ENCODE measurements at regions not wholly inside any gene's neighbourhood (a gene's known extent, or its start where the extent isn't known, plus 50 kb on each side); places are given as distances from the start of the nearest gene placed in this dataset.

- FAIRE-seq, result no peak
- Histone ChIP-seq H3K4me1 (ENCODE audit: control insufficient read depth, extremely low read depth, insufficient read depth, low read length) (no peaks in the 10 kb centered on the region), H3K27me3 (ENCODE audit: control insufficient read depth in 2 of 2, insufficient read depth in 2 of 2, low read length in 2 of 2) (peaks cover 0 to 1% of the 10 kb centered on the region in 2 experiments), H3K4me2 (ENCODE audit: insufficient read depth, low read length) (no peak overlapping the region), H3K9me1 (replicated peaks; ENCODE audit: control insufficient read depth, extremely low read depth, insufficient read depth, low read length) (no peaks in the 10 kb centered on the region), H4K20me1 (replicated peaks; ENCODE audit: control insufficient read depth, extremely low read depth, insufficient read depth, low read length) (no peaks in the 10 kb centered on the region), H3K27ac (ENCODE audit: insufficient read depth, low read depth, low read length) (no peak overlapping the region), H3K36me3 (ENCODE audit: control insufficient read depth in 2 of 2, extremely low read depth in 1 of 2, insufficient read depth in 2 of 2, low read length in 2 of 2) (no peaks in the 10 kb centered on the region), H3K79me2 (ENCODE audit: control insufficient read depth, insufficient read depth, low read length) (no peaks in the 10 kb centered on the region), H3K9ac (replicated peaks; ENCODE audit: extremely low read depth, insufficient read depth, low read length) (no peak overlapping the region), H3K4me3 (replicated peaks in 1 of 3; ENCODE audit: insufficient read depth in 1 of 3, low read depth in 1 of 3, low read length in 3 of 3) (no peak overlapping the region), H3K9me3 (replicated peaks; ENCODE audit: control insufficient read depth, insufficient read depth, low read length) (no peaks in the 10 kb centered on the region), H2AFZ (ENCODE audit: low read depth, low read length) (no peak overlapping the region)
- intact Hi-C loops (cut with micrococcal nuclease), result no loop called here
- CTCF ChIA-PET, result no interaction called here
- dilution Hi-C loops (cut with MboI; ENCODE audit: extremely low pct_ligation_motif_present, low sequenced_read_pairs), result no loop called here
- DNase-seq (ENCODE audit: low read depth, low spot score), result no peak
- TF ChIP-seq JUN (IDR thresholded peaks at IDR 0.05; ENCODE audit: borderline replicate concordance, insufficient read depth, insufficient read length, low read depth) (no peak), MAX (IDR thresholded peaks at IDR 0.05; ENCODE audit: insufficient read depth, insufficient read length) (no peak), CTCF (IDR thresholded peaks at IDR 0.05; ENCODE audit: extremely low read depth in 1 of 2, insufficient read depth in 1 of 2, low read depth in 1 of 2, low read length in 2 of 2) (no peak), FOS (IDR thresholded peaks at IDR 0.05; ENCODE audit: borderline replicate concordance, insufficient read depth, low read length) (no peak), MYC (IDR thresholded peaks at IDR 0.05; ENCODE audit: low read depth, low read length) (no peak), EZH2 (IDR thresholded peaks at IDR 0.05; ENCODE audit: borderline replicate concordance, low read depth, low read length, severe bottlenecking) (no peak), POLR2A (IDR thresholded peaks at IDR 0.05; ENCODE audit: low read depth, low read length) (no peak), GATA2 (IDR thresholded peaks at IDR 0.05; ENCODE audit: insufficient read depth, insufficient read length, low read depth, low read length) (no peak), POLR2AphosphoS5 (IDR thresholded peaks at IDR 0.05; ENCODE audit: insufficient read depth, low read depth, low read length) (no peak)
- BruUV-seq (replicated peaks), result no TSS peak
- POLR2A ChIA-PET, result no interaction called here
Observed at GRCh38 chr2:150824118-150824517, 336.7 kb upstream of the RND3 start.

Data from endothelial cell of umbilical vein (primary cell).